IPS-18a (cell line): ENCODE measurements at regions not wholly inside any gene's neighbourhood (a gene's known extent, or its start where the extent isn't known, plus 50 kb on each side); places are given as distances from the start of the nearest gene placed in this dataset.

Experiments used
- H3K27ac ChIP-seq: one replicate; pipeline ENCODE4 v1.5.1; 2013; ENCODE audit warnings: low read length
- H3K27me3 ChIP-seq: one replicate; pipeline ENCODE4 v1.6.1; 2013; ENCODE audit warnings: mild to moderate bottlenecking, low read length; ENCODE audit not compliant: control insufficient read depth, insufficient read depth
- H3K36me3 ChIP-seq: one replicate; pipeline ENCODE4 v1.6.1; 2013; ENCODE audit warnings: low read depth, low read length; ENCODE audit not compliant: control insufficient read depth
- H3K4me1 ChIP-seq: one replicate; pipeline ENCODE4 v1.6.1; 2013; ENCODE audit warnings: low read depth, low read length; ENCODE audit not compliant: control insufficient read depth
- H3K4me3 ChIP-seq: one replicate; pipeline ENCODE4 v1.5.1; 2013; ENCODE audit warnings: low read length
- H3K9ac ChIP-seq: one replicate; pipeline ENCODE4 v1.6.1; 2013; ENCODE audit warnings: mild to moderate bottlenecking, low read length, moderate library complexity
- H3K9me3 ChIP-seq: one replicate; pipeline ENCODE4 v1.6.1; 2013; ENCODE audit warnings: low read depth, low read length; ENCODE audit not compliant: control insufficient read depth

DNA sequence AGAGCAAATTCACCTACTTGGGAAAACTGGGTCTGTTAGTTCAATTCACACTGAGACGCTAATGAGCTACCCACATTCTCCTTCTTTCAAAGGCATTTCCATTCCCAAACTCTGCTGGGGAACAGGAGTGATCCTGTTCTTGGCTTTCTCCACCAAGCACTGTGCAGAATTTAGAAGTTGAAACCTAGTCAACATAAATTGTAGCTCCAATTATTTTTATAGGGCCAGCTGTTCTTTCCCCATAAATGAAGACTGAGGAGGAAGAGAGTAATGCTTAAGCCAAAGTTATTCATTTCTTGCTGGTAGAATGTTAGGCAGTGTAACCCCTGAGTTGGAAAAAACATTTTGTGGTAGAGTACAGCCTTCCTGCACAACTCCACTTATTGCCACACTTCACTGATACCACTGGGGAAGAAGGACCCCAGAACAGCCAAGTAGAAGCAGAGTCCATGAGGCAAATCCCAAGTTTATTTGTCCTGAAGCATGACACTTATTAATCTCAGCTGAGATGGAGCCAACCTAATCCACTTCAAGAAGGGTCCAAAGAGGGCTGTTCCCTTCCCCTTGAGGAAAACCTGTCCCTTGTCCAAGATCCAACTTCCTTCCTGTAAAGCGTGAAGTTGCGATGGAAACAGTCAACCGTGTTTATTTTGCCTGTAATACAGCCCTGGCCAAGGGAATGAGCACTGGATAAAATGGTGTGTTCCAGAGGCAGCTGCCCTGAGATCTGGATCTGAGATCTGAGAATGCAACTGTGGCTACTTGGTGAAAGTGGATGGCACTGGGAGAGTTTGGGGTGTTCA, 151.8 kb downstream of the TBX5 start:
- Histone ChIP-seq H3K4me1 (no peaks in the 10 kb centered on the region), H3K27ac (no peak overlapping the region), H3K9me3 (no peaks in the 10 kb centered on the region), H3K9ac (no peak overlapping the region), H3K4me3 (no peak overlapping the region), H3K27me3 (no peaks in the 10 kb centered on the region), H3K36me3 (no peaks in the 10 kb centered on the region)

DNA sequence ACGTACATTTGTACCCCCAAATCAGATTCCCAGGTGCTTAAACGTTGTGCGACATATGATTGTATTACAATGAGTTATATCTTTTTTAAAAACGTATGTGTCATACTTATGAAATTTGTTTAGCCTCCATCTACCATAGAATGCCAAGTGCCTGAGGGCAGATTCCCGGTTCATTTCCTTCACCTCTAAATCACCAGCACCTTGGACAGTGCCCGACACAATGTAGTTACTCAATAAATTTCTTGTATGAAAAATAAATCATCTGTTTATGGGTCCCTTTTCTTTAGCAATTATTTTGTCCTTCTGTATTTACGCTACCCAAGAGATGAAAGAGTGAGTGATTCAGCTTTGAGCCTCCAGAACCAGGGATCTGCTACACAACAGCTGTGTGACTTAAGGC, 157.4 kb downstream of the TBX5 start:
- peaks cover 6% of the 10 kb centered on the region for H3K4me1 ChIP-seq
- H3K9me3 ChIP-seq: no peaks in the 10 kb centered on the region
- H3K4me3 ChIP-seq: no peak overlapping the region
- H3K36me3 ChIP-seq: no peaks in the 10 kb centered on the region
- H3K27ac ChIP-seq: no peak overlapping the region
- peaks cover 4% of the 10 kb centered on the region for H3K27me3 ChIP-seq
- H3K9ac ChIP-seq: no peak overlapping the region

GRCh38 chr12:114245555-114245954, 160.4 kb downstream of the TBX5 start:
- H3K27ac ChIP-seq: no peak overlapping the region
- H3K9ac ChIP-seq: no peak overlapping the region
- no peaks in the 10 kb centered on the region for H3K36me3 ChIP-seq
- no peaks in the 10 kb centered on the region for H3K9me3 ChIP-seq
- peaks cover 4% of the 10 kb centered on the region for H3K27me3 ChIP-seq
- no peak overlapping the region for H3K4me3 ChIP-seq
- peaks cover 6% of the 10 kb centered on the region for H3K4me1 ChIP-seq

GRCh38 chr12:114241973-114242434, 163.9 kb downstream of the TBX5 start:
- peaks cover 14% of the 10 kb centered on the region for H3K4me1 ChIP-seq
- no peak overlapping the region for H3K4me3 ChIP-seq
- no peak overlapping the region for H3K27ac ChIP-seq
- H3K36me3 ChIP-seq: no peaks in the 10 kb centered on the region
- no peak overlapping the region for H3K9ac ChIP-seq
- H3K27me3 ChIP-seq: peaks cover 4% of the 10 kb centered on the region
- H3K9me3 ChIP-seq: no peaks in the 10 kb centered on the region

DNA sequence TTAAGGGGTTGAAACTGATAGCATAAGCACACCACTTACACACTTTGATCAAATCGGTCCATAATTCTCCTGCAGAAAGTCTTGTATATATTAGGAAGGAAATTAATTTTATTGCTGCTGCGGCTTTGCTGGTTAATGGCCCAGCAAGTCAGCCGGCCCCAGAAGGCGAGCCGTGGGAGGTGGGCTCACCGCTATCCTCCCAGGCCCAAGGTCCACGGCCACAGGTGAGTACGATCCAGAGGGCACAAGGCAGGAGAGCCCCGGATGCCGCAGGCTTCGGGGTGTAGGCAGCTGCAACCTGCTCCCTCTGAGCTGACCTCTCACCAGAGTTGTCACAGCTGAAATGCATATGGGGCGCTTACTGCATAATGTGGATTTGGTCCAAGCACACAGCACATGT, 165.7 kb downstream of the TBX5 start:
- no peaks in the 10 kb centered on the region for H3K36me3 ChIP-seq
- peaks cover 4% of the 10 kb centered on the region for H3K27me3 ChIP-seq
- H3K4me3 ChIP-seq: no peak overlapping the region
- no peak overlapping the region for H3K9ac ChIP-seq
- peaks cover 9% of the 10 kb centered on the region for H3K4me1 ChIP-seq
- no peak overlapping the region for H3K27ac ChIP-seq
- no peaks in the 10 kb centered on the region for H3K9me3 ChIP-seq

DNA sequence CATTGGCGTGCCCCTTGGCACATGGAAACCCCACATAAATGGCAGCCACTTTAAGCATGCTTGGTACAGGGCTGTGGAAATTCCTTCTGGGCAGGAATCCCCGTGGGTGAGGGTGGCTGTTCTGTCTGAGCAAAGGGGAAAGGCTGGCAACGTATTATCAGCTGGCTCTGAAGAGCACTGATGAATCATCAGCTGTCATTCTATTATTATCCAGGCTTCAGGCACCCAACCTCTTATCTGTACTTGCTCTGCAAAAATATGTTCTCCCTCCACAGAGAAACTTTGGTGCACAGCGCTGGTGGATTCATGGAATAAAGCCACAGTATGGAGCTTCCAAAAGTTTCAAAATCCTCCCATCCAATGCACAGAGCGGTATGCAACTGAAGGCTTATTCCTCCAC, 167.1 kb downstream of the TBX5 start:
- Histone ChIP-seq H3K4me3 (no peak overlapping the region), H3K9ac (no peak overlapping the region), H3K36me3 (no peaks in the 10 kb centered on the region), H3K9me3 (no peaks in the 10 kb centered on the region), H3K27ac (no peak overlapping the region), H3K4me1 (peaks cover 8% of the 10 kb centered on the region), H3K27me3 (no peaks in the 10 kb centered on the region)

DNA sequence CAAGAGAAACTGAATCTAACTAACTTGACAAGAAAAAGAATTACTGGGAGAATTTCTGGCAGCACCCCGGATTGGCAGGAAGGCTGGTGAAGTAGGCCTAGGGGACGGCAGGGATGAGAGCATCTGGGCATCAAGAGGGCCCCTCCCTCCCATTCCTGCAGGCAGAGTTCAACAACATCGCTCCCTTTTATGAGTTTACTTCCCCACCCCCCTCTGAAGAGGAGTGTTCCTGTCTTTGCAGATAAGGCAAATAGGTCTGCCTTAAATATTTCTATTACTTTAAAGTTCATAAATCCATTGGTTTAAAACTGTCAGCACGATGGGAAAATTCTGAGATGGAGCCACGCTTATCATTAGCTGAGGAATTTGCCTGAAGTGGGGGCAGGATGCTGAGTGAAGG, 168.7 kb downstream of the TBX5 start:
- Histone ChIP-seq H3K4me1 (peaks cover 8% of the 10 kb centered on the region), H3K4me3 (no peak overlapping the region), H3K9ac (no peak overlapping the region), H3K9me3 (no peaks in the 10 kb centered on the region), H3K27ac (no peak overlapping the region), H3K27me3 (no peaks in the 10 kb centered on the region), H3K36me3 (no peaks in the 10 kb centered on the region)

DNA sequence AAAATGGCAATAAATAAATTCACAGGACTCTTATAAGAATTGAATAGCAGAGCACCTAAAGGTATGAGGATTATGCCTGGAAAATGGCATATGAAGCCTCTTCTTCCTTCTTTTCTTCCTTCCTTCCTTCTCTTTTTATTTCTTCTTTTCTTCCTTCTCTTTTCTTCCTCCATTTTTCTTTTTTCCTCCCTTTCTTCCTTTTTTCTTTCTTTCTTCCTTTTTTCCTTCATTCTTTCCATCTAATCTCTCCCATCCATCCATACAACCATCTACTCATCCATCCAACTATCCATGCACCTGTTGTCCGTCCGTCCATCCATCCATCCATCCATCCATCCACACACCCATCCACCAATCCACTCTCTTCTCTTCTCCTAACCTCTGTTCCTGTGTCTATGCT, 173.8 kb downstream of the TBX5 start:
- H3K4me1 ChIP-seq: no peaks in the 10 kb centered on the region
- H3K36me3 ChIP-seq: no peaks in the 10 kb centered on the region
- no peak overlapping the region for H3K27ac ChIP-seq
- H3K27me3 ChIP-seq: no peaks in the 10 kb centered on the region
- H3K9me3 ChIP-seq: no peaks in the 10 kb centered on the region
- H3K9ac ChIP-seq: no peak overlapping the region
- H3K4me3 ChIP-seq: no peak overlapping the region

DNA sequence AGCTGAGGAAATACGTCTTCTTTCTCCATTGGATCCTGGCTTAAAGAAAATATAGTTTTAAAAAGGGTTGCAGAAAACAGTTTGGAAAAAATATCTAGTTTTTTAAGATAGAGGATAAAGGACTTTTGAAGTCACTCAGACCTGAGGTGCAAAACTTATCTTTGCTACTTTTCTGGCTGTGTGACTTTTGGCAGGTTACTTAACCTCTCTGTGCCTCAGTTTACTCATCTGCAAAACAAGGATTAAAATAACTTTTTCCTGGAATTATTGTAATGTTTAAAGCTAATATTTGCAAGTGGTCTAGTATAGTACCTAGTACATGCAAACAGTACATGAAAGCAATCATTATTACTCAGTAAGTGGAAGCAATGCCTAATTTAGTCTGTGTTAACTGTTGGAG, 176.8 kb downstream of the TBX5 start:
- no peak overlapping the region for H3K9ac ChIP-seq
- H3K27ac ChIP-seq: no peak overlapping the region
- H3K27me3 ChIP-seq: no peaks in the 10 kb centered on the region
- no peaks in the 10 kb centered on the region for H3K4me1 ChIP-seq
- H3K36me3 ChIP-seq: no peaks in the 10 kb centered on the region
- H3K9me3 ChIP-seq: no peaks in the 10 kb centered on the region
- H3K4me3 ChIP-seq: no peak overlapping the region

- Histone ChIP-seq H3K9me3 (no peaks in the 10 kb centered on the region), H3K27ac (no peak overlapping the region), H3K27me3 (no peaks in the 10 kb centered on the region), H3K9ac (no peak overlapping the region), H3K4me3 (no peak overlapping the region), H3K36me3 (no peaks in the 10 kb centered on the region), H3K4me1 (peaks cover 8% of the 10 kb centered on the region)
These were observed 179.6 kb downstream of the TBX5 start for GRCh38 chr12:114226241-114226928.

DNA sequence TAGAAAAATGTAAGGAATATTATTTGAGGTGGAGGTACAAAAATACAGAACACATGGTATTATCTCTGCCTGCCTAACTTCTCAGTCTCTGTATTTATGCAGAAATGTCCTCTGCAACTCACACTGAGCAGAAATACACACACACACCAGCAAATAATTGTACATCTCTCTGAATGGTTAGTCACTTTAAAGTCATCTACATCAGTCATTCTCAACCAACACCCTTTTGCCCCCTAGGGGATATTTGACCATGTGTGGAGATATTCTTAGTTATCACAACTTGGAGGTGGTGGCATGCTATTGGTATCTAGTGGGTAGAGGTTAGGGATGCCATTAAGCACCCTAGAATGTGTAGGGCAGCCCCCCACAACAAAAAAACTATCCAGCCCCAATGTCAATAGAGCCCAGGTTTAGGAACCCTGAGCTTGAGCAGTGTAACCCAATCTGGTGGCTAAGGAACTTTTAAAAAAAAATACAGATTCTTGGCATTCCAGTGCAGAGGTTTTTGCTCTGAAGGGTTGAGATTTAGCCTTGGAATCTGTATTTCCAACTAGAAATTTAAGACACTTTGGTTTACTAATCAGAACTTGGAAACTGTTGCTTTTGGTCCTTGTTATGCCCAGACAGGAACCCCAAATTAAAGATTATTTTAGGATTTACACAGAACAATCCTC, 183.8 kb downstream of the TBX5 start:
- H3K36me3 ChIP-seq: no peaks in the 10 kb centered on the region
- H3K9me3 ChIP-seq: no peaks in the 10 kb centered on the region
- H3K4me1 ChIP-seq: peaks cover 8% of the 10 kb centered on the region
- no peak overlapping the region for H3K27ac ChIP-seq
- no peaks in the 10 kb centered on the region for H3K27me3 ChIP-seq
- no peak overlapping the region for H3K4me3 ChIP-seq
- H3K9ac ChIP-seq: no peak overlapping the region
